H1 (cell line): ENCODE measurements at regions not wholly inside any gene's neighbourhood (a gene's known extent, or its start where the extent isn't known, plus 50 kb on each side); places are given as distances from the start of the nearest gene placed in this dataset.

Experiments
- CTCF ChIA-PET: fragments of 300-600 bp; sonication (Branson Sonifier 250); formaldehyde crosslinking; loops from one replicate; lab custom pipeline; 2021; ENCODE audit not compliant: partially characterized antibody; lab: Charles Lee
- POLR2A ChIA-PET: fragments of 300-600 bp; sonication (Branson Sonifier 250); formaldehyde crosslinking; loops from one replicate; lab custom pipeline; 2021; ENCODE audit warnings: inconsistent platforms; ENCODE audit not compliant: partially characterized antibody; lab: Charles Lee
- DNase-seq, 2 experiments: peaks; one replicate each; pipeline versions ENCODE4 v3.0.0 to v3.0.0-alpha.2; 2010 to 2022; ENCODE audit warnings: low spot score in 2 of 2, low read depth in 1 of 2, mixed read lengths in 1 of 2
- FAIRE-seq: peaks from 2 replicates; lab custom pipeline; 2011; peaks lifted over from hg19 to GRCh38; lab: Jason Lieb, UNC
- H2AFZ ChIP-seq: 2 replicates; pipeline ENCODE4 v1.8.1; 2012; ENCODE audit warnings: low read length, inconsistent platforms
- H2AK5ac ChIP-seq: 2 replicates; pipeline ENCODE4 v1.6.1; 2013; ENCODE audit warnings: low read depth, low read length
- H2BK120ac ChIP-seq: replicated peaks from 2 replicates; pipeline ENCODE3; 2013; ENCODE audit warnings: low read depth, low read length, inconsistent platforms
- H2BK12ac ChIP-seq: 2 replicates; pipeline ENCODE4 v1.6.1; 2013; ENCODE audit warnings: low read depth, low read length
- H2BK15ac ChIP-seq: 2 replicates; pipeline ENCODE4 v1.6.1; 2013; ENCODE audit warnings: low read length
- H2BK20ac ChIP-seq: 2 replicates; pipeline ENCODE4 v1.6.1; 2013; ENCODE audit warnings: low read length
- H2BK5ac ChIP-seq: 2 replicates; pipeline ENCODE4 v1.6.1; 2013; ENCODE audit warnings: low read depth, low read length
- H3K14ac ChIP-seq: 2 replicates; pipeline ENCODE4 v1.6.1; 2013; ENCODE audit warnings: inconsistent platforms; ENCODE audit not compliant: insufficient read length
- H3K18ac ChIP-seq: 2 replicates; pipeline ENCODE4 v1.6.1; 2013; ENCODE audit warnings: low read length; ENCODE audit errors: extremely low read depth
- H3K23ac ChIP-seq: 2 replicates; pipeline ENCODE4 v1.6.1; 2013; ENCODE audit warnings: inconsistent platforms; ENCODE audit not compliant: insufficient read length
- H3K23me2 ChIP-seq: 2 replicates; pipeline ENCODE4 v1.6.1; 2013; ENCODE audit warnings: low read depth, low read length
- H3K27ac ChIP-seq: 2 replicates; pipeline ENCODE4 v1.6.1; 2011; ENCODE audit warnings: low read depth, low read length, inconsistent platforms
- H3K27me3 ChIP-seq, 4 experiments: replicated peaks in 1 of 4; 1 replicate in 1 of 4; 2 replicates in 3 of 4; pipeline versions ENCODE4 v1.6.1 to v1.8.1; 2011 to 2013; ENCODE audit warnings: low read length in 3 of 4, mild to moderate bottlenecking in 3 of 4, inconsistent platforms in 2 of 4, mixed read lengths in 2 of 4, moderate library complexity in 1 of 4; ENCODE audit not compliant: control insufficient read depth in 3 of 4, insufficient read depth in 3 of 4; ENCODE audit errors: extremely low read depth in 1 of 4
- H3K36me3 ChIP-seq, 4 experiments: 2 replicates each; pipeline versions ENCODE4 v1.6.1 to v1.8.1; 2011 to 2013; ENCODE audit warnings: mild to moderate bottlenecking in 4 of 4, low read length in 3 of 4, moderate library complexity in 2 of 4, control low read depth in 1 of 4, inconsistent platforms in 1 of 4; ENCODE audit not compliant: insufficient read depth in 4 of 4, control insufficient read depth in 2 of 4
- H3K4ac ChIP-seq: replicated peaks from 2 replicates; pipeline ENCODE3; 2013; ENCODE audit warnings: low read length, low read depth, mixed read lengths, inconsistent platforms; ENCODE audit not compliant: insufficient read length
- H3K4me1 ChIP-seq, 4 experiments: replicated peaks in 1 of 4; 1 replicate in 1 of 4; 2 replicates in 3 of 4; pipeline versions ENCODE4 v1.6.1 to v1.8.1; 2011 to 2013; ENCODE audit warnings: low read length in 3 of 4, inconsistent platforms in 2 of 4, mixed read lengths in 1 of 4; ENCODE audit not compliant: insufficient read depth in 4 of 4, control insufficient read depth in 3 of 4
- H3K4me2 ChIP-seq, 2 experiments: 2 replicates each; pipeline versions ENCODE4 v1.6.1 to v1.8.1; 2011 to 2013; ENCODE audit warnings: low read depth in 2 of 2, low read length in 2 of 2, control low read depth in 1 of 2, inconsistent platforms in 1 of 2, mild to moderate bottlenecking in 1 of 2; ENCODE audit not compliant: insufficient read depth in 1 of 2
- H3K4me3 ChIP-seq, 4 experiments: fragments of 200-600, 300-600 bp in 1 of 4; sonication (generic), shearing (Covaris generic), sonication (Bioruptor Twin) in 1 of 4; 2 replicates each; pipeline versions ENCODE4 v1.5.1 to v1.8.1; 2011 to 2016; ENCODE audit warnings: low read length in 4 of 4, low read depth in 3 of 4, control low read depth in 2 of 4, inconsistent platforms in 2 of 4, mild to moderate bottlenecking in 2 of 4, mixed read lengths in 1 of 4, moderate library complexity in 1 of 4; ENCODE audit not compliant: insufficient read depth in 2 of 4; ENCODE audit errors: extremely low read depth in 1 of 4
- H3K56ac ChIP-seq: replicated peaks from 2 replicates; pipeline ENCODE3; 2013; ENCODE audit warnings: low read depth, mild to moderate bottlenecking, mixed read lengths, low read length, inconsistent platforms; ENCODE audit not compliant: insufficient read length
- H3K79me1 ChIP-seq: 2 replicates; pipeline ENCODE4 v1.6.1; 2013; ENCODE audit warnings: low read depth, low read length, control low read depth
- H3K79me2 ChIP-seq, 2 experiments: 2 replicates each; pipeline versions ENCODE4 v1.6.1 to v1.8.1; 2012 to 2013; ENCODE audit warnings: low read length in 2 of 2, mild to moderate bottlenecking in 2 of 2, inconsistent platforms in 1 of 2; ENCODE audit not compliant: insufficient read depth in 2 of 2, control insufficient read depth in 1 of 2
- H3K9ac ChIP-seq, 4 experiments: replicated peaks in 1 of 4; 1 replicate in 1 of 4; 2 replicates in 3 of 4; pipeline versions ENCODE4 v1.6.1 to v1.8.1; 2011 to 2013; ENCODE audit warnings: low read depth in 3 of 4, low read length in 3 of 4, control low read depth in 2 of 4, mild to moderate bottlenecking in 2 of 4, moderate library complexity in 2 of 4, inconsistent platforms in 1 of 4; ENCODE audit errors: extremely low read depth in 1 of 4
- H3K9me3 ChIP-seq, 2 experiments: 2 replicates each; pipeline versions ENCODE4 v1.6.1 to v1.8.1; 2012 to 2013; ENCODE audit warnings: mild to moderate bottlenecking in 2 of 2, moderate library complexity in 2 of 2, control low read depth in 1 of 2, inconsistent platforms in 1 of 2, low read depth in 1 of 2, low read length in 1 of 2, mixed read lengths in 1 of 2; ENCODE audit not compliant: insufficient read depth in 2 of 2
- H4K20me1 ChIP-seq, 2 experiments: replicated peaks in 1 of 2; 2 replicates each; pipeline versions ENCODE3 to v1.8.1; 2011 to 2013; ENCODE audit warnings: inconsistent platforms in 2 of 2, low read length in 2 of 2, mild to moderate bottlenecking in 1 of 2; ENCODE audit not compliant: insufficient read depth in 2 of 2, control insufficient read depth in 1 of 2
- H4K5ac ChIP-seq: 2 replicates; pipeline ENCODE4 v1.6.1; 2013; ENCODE audit warnings: low read length, low read depth, mixed read lengths, inconsistent platforms; ENCODE audit not compliant: insufficient read length
- H4K8ac ChIP-seq: 2 replicates; pipeline ENCODE4 v1.8.0; 2013; ENCODE audit warnings: mild to moderate bottlenecking, moderate library complexity, low read length, inconsistent platforms; ENCODE audit not compliant: insufficient read depth; ENCODE audit errors: extremely low read depth
- H4K91ac ChIP-seq: replicated peaks from 2 replicates; pipeline ENCODE3; 2013; ENCODE audit warnings: low read length, mixed read lengths, inconsistent platforms; ENCODE audit not compliant: insufficient read length
- CBX5 ChIP-seq: fragments of 300-800, 300-1000 bp; sonication (generic); IDR thresholded peaks from 2 replicates; pipeline ENCODE4 v1.7.1; 2016; ENCODE audit warnings: antibody characterized with exemption, low read length, low read depth
- CBX8 ChIP-seq: fragments of 300-800, 300-1000 bp; sonication (generic); IDR thresholded peaks from 2 replicates; pipeline ENCODE4 v1.7.1; 2016; ENCODE audit warnings: low read depth, low read length, borderline replicate concordance
- CEBPB ChIP-seq: IDR thresholded peaks from 2 replicates; pipeline ENCODE4 v1.6.1; 2012; ENCODE audit warnings: low read depth, low read length
- CHD2 ChIP-seq: IDR thresholded peaks from 2 replicates; pipeline ENCODE4 v1.6.1; 2012; ENCODE audit warnings: low read length, improper control_type of control experiment
- FOSL1 ChIP-seq: IDR thresholded peaks from 2 replicates; pipeline ENCODE4 v1.6.1; 2011; ENCODE audit warnings: mild to moderate bottlenecking, low read depth, low read length, moderate library complexity; ENCODE audit not compliant: insufficient read depth
- GABPA ChIP-seq: IDR thresholded peaks from 2 replicates; pipeline ENCODE4 v1.6.1; 2011; ENCODE audit warnings: mild to moderate bottlenecking, low read length, moderate library complexity, borderline replicate concordance; ENCODE audit not compliant: insufficient read depth
- KDM1A ChIP-seq: fragments of 200-600, 300-600 bp; sonication (generic); IDR thresholded peaks from 2 replicates; pipeline ENCODE4 v1.7.1; 2016; ENCODE audit warnings: mild to moderate bottlenecking, low read length, borderline replicate concordance
- KDM5A ChIP-seq: fragments of 200-600 bp; IDR thresholded peaks from 2 replicates; pipeline ENCODE4 v1.7.1; 2012; ENCODE audit warnings: mild to moderate bottlenecking, low read length, inconsistent platforms, mixed read lengths
- POLR2A ChIP-seq, 2 experiments: IDR thresholded peaks; 1 replicate in 1 of 2; 2 replicates in 1 of 2; pipeline ENCODE4 v1.6.1; 2011; ENCODE audit warnings: low read depth in 2 of 2, low read length in 2 of 2, mild to moderate bottlenecking in 2 of 2; ENCODE audit errors: control extremely low read depth in 1 of 2
- RFX5 ChIP-seq: IDR thresholded peaks from 2 replicates; pipeline ENCODE4 v1.6.1; 2011; ENCODE audit warnings: low read depth, low read length, improper control_type of control experiment, borderline replicate concordance
- SAP30 ChIP-seq: fragments of 300-600 bp; sonication (generic); IDR thresholded peaks from 2 replicates; pipeline ENCODE4 v1.7.1; 2012; ENCODE audit warnings: low read length, moderate library complexity, mild to moderate bottlenecking, inconsistent platforms; ENCODE audit not compliant: insufficient read depth, insufficient replicate concordance
- SP4 ChIP-seq: IDR thresholded peaks from 2 replicates; pipeline ENCODE4 v1.6.1; 2012; ENCODE audit warnings: low read length, inconsistent platforms
- ZNF274 ChIP-seq: IDR thresholded peaks from 2 replicates; pipeline ENCODE4 v1.7.0; 2012; ENCODE audit warnings: low read length, borderline replicate concordance; ENCODE audit errors: extremely low read depth
- WGBS, 2 experiments: shearing (Covaris generic) in 1 of 2; methylation state at CpG; one replicate each; pipeline versions ENCODE4 v1.1.6 to v1.1.7; 2013 to 2015; ENCODE audit warnings: low lambda C conversion rate in 2 of 2, mixed read lengths in 2 of 2, inconsistent platforms in 1 of 2, low coverage in 1 of 2, missing lambda C conversion rate in 1 of 2; ENCODE audit not compliant: insufficient replicate concordance in 2 of 2, insufficient coverage in 1 of 2, insufficient read length in 1 of 2; ENCODE audit errors: extremely low coverage in 1 of 2, missing lambda C conversion rate in 1 of 2; 5-methylcytosine and 5-hydroxymethylcytosine counted together

GRCh38 chr10:2356670-2357069, 619.3 kb upstream of the ADARB2 start:
- Histone ChIP-seq H4K20me1 (no peaks in the 10 kb centered on the region), H3K23me2 (no peaks in the 10 kb centered on the region), H4K91ac (no peak overlapping the region), H3K27ac (no peak overlapping the region), H2BK120ac (no peak overlapping the region), H3K4me2 (no peak overlapping the region), H2BK12ac (no peak overlapping the region), H2BK5ac (no peak overlapping the region), H3K4me3 (no peak overlapping the region), H3K4ac (no peak overlapping the region), H4K8ac (no peak overlapping the region), H3K9ac (no peak overlapping the region), H3K79me1 (no peaks in the 10 kb centered on the region), H2AK5ac (no peak overlapping the region), H2BK15ac (no peak overlapping the region), H3K27me3 (no peaks in the 10 kb centered on the region), H3K23ac (no peak overlapping the region), H3K18ac (no peak overlapping the region), H2AFZ (no peak overlapping the region)
- CTCF ChIA-PET = no interaction called here
- no peak for FAIRE-seq
- 93% methylated on average over 7 of the region's 7 CpGs; no CpG with 5 or more reads in 1 of the 2 experiments for WGBS, 2 experiments
- TF ChIP-seq KDM5A (no peak), CBX8 (no peak), RFX5 (no peak), POLR2A (IDR thresholded peaks at IDR 0.05; ENCODE audit: control extremely low read depth in 1 of 2, low read depth in 2 of 2, low read length in 2 of 2) (no peak), CHD2 (no peak), GABPA (no peak), KDM1A (no peak), FOSL1 (no peak), SAP30 (no peak), CBX5 (no peak), ZNF274 (no peak), SP4 (no peak), CEBPB (no peak)
- TF ChIP-seq, all 59 proteins: peak for 0
- Histone ChIP-seq H4K5ac (no peak overlapping the region), H3K79me2 (no peaks in the 10 kb centered on the region), H3K14ac (no peak overlapping the region), H2BK20ac (no peak overlapping the region), H3K56ac (no peak overlapping the region), H3K4me1 (no peaks in the 10 kb centered on the region), H3K9me3 (no peaks in the 10 kb centered on the region), H3K36me3 (no peaks in the 10 kb centered on the region)
- no peak for DNase-seq
- POLR2A ChIA-PET = no interaction called here
